CD1c-positive myeloid dendritic cell (primary cell): ENCODE measurements at regions not wholly inside any gene's neighbourhood (a gene's known extent, or its start where the extent isn't known, plus 50 kb on each side); places are given as distances from the start of the nearest gene placed in this dataset.

ENCODE experiments used
- DNase-seq: peaks from one replicate; pipeline ENCODE4 v3.0.0-alpha.2; 2016; ENCODE audit errors: extremely low spot score

DNA sequence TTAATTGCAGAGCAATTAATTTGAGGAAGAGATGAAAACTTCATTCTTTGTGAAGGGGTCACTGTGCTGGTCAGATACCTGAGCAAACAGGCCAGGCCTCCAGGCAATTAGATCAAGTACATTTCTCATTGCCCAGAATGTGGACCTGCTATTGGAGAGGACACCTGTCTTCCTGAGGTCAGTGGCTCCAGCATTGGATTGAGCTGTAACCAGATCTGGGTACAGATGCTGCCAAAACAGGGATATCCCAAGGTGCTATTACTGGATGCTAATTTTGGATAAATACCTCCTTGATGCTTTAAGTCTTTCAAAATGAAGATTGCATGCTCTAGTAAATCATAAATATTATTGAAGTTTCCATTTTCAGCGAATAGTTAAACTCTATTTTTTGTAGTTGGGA, 131.5 kb downstream of the FAM161A start:
- no peak for DNase-seq

DNA sequence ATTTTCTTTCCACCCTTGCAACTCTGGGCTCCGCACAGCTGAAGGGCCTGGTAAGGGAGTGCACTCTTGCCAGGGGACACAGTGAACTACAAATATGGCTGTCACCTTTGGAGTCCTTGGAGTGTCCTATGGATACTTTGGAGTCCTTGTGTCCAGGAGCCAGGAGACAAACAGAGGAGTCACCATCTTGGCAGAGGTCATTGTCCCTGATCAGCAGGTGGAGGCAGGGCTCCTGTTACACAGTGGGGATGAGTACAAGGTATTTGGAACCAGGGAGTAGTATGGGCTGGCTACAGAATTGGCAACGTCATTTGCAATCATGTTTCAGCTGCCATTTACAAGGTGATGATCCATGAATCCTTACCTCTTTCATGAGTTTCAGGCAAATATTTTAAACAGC, 132.5 kb downstream of the FAM161A start:
- DNase-seq, result no peak

DNA sequence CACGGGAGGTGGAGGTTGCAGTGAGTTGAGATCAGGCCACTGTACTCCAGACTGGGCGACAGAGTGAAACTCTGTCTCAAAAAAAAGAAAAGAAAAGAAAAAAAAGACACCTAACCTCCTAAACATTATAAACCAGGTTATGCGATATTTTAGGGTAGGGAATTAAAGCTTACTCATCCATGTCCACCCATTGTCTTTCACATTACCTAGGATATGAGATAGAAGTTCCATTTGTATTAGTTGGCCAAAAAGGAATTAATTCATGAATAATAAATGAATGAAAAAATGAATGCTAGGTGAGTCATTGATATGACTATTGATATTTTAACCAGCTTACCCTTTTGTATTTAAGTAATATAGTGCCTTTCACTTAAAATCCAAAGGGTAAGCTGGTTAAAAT, 132.9 kb downstream of the FAM161A start:
- no peak for DNase-seq

DNA sequence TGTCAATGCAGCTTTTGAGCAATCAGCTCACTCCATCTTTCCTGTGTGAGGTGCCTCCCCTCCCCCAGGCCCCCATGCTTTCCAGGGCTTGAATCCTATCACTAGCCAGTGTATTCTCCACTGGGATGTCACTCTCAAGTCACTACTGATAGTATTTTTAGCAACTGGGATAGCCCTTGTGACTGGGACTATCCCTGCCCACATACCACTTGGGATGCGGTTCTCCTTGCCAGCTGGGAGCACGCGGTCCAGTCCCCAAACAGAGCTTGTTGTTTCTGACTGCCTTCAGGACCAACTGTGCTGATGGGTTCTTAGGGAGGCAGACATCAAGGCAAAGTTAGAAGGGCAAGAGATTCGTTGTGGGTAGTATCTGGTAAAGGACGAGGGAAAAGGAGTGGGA, 134.9 kb downstream of the FAM161A start:
- no peak for DNase-seq

DNA sequence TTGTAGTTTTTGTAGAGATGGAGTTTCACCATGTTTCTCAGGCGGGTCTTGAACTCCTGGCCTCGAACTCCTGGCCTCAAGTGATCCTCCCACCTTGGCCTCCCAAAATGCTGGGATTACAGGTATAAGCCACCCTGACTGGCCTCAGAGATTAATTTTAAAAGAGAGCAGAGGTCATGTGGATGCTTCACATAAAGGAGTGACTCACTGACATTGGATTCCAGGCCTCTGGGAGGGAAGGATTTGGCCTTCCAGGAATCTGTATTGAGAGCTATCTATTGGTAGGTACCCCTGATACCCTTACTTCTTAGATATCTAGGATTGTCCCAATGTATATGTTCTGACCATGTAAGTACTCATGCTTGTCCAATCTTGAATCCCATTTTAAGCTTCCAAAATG, 138.4 kb downstream of the FAM161A start:
- no peak for DNase-seq

DNA sequence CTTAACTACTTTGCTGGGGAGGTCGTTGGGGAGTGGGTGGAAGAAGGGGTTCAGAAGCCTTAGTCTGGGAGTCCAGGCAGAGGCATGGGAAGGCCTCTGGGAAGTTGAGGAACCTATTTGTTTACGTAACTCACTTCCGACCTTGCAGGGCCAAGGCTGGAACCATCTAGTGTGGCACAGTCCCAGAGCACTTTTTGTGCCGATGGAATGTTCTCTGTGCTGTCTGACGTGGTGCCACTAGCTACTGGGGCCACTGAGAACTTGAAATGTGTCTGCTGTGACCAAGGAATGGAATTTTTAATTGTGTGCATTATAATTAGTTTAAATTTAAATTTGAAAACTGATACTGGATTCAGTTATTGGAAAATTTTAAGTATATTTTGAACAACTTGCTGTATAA, 139.7 kb downstream of the FAM161A start:
- no peak for DNase-seq

DNA sequence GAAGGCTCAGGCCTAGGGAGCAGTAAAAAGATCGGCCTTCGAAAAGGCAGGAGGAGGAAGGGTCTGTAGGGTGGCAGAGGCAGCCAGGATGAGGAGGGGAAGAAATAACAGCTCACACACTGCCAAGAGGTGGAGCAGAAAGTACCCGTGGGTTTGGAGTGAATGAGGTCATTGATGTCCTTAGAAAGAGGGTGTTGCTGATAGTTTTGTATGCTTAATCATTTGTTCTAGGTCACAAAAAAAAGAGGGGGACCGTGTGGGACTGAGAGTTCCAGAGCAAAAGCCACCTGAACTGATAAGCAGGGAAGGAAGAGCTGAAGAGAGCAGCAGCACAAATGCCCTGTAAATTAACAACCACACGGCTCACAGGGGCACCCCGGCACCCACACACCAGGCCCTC, 140.4 kb downstream of the FAM161A start:
- no peak for DNase-seq

DNA sequence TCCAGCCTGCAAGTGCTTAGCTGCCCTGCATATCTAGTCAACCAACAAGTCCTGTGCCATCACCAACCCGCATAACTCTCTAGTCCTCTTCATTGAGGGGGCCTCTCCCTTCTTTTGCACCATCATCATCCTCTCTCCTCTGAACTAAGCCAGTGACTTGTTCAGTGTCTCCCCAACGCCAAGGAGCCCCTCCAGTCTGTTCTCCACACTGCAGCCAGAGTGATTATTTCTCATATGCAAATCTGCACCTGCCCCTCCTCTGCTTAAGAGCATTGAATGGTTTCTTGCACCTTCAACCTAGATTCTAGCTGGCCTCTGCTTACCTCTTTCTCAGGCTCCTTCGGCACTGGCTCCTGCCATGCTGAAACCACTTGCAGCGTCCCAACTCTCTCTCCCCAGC, 141.8 kb downstream of the FAM161A start:
- DNase-seq, result no peak

DNA sequence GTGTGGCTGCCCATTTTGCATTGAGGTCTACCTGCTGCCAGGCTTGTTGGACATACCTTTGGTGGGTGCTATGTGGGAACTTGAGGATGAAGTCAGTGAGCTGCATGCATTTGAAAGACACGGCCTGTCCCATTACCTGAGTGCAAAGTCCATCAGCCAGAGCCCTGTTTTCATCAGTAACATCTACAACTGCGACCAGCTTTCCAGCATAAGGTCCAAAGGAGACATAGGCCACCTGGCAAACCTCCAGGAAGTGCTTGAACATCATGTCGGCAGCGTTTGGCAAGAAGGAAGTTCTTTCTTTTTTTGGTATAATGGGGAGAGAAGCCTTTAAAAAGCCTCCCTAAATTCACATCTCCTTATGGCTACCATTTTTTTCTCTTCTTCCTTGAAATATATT, 143.1 kb downstream of the FAM161A start:
- no peak for DNase-seq

DNA sequence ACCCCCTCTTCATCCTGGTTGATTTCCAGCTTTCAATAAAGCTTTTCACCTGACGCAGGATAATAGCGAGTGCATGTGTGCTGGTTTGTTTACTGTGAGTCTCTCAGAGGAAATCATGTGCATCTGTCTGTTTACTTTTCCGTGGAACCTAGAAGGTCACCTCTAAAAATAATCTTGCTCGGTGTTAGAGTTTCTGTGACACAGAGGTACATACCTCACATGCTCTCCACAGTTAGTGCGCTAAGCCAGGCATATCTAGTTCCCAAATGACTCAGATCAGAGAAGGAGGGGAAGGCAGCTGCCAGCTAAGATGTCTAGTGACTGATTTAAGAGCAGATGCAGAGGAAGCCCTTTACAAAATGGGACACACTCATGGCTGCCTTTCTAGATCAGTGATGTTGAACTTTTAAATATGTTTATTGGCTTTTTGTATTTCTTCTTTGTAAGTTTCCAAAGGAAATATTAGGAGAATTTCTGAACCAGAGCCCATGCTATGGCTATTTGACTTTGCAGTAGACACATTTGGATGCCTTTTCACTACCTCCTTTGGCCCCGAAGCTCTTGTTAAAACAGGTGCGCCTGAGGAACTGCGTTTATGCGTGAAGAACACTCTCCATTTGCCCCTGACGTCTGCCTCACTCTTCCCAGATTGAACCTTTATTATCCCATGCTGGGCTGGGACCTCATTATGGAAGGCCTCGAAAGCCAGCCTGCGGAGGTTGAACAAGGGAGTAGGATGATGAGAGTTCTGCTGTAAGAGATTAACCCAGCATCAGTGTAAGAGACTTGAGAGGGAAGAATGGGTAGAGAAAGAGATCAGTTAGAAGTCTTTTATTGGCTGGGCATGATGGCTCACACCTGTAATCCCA, 145.6 kb downstream of the FAM161A start:
- no peak for DNase-seq

DNA sequence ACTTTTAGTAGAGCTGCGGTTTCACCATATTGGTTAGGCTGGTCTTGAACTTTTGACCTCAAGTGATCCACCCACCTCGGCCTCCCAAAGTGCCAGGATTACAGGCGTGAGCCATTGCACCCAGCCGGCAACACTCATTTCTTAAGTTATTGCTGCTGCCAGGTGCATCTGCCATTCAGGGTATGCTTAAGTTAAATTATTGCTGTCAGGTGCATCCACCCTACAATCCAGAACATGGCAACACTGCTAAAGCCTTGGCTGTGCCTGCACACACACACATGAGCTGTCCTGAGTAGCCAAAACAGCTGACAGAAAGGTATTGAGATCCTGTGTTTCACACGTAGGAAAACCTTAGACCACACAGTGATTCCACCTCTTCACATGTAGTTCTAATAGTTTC, 148.2 kb downstream of the FAM161A start:
- no peak for DNase-seq

DNA sequence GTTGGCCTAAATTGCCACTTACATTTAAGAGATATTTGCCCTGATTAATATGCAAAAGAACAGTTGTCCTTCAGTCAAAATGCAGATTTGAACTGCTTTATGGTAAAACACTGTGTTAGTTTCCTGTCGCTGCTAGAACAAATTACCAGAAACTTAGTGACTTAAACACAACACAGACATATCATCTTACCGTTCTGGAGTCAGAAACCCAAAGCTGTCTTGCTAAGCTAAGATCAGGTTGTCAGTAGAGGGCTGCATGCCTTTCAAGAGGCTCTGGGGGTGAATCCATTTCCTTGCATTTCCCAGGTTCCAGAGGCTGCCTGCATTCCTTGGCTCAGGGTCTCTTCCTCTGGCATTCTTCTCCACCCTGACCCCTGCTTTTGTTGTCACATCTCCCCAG, 149.5 kb downstream of the FAM161A start:
- no peak for DNase-seq

DNA sequence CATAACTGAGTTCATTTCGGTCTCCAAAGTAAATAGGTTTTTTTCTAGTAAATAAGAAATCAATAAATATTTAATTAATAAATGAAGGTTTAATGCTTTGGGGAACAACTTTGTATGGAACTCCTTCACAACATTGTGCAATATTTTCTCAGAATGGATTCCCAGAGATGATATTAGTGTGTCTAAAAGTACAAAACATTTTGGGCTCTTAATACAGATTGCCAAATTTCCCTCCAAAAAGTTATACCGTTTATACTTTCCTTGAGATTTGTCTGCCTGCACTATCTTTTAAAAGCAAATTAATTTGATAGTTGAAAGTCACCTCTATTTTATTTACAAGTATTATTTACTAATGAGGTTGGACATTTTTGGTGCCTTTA, 151.8 kb downstream of the FAM161A start:
- no peak for DNase-seq

DNA sequence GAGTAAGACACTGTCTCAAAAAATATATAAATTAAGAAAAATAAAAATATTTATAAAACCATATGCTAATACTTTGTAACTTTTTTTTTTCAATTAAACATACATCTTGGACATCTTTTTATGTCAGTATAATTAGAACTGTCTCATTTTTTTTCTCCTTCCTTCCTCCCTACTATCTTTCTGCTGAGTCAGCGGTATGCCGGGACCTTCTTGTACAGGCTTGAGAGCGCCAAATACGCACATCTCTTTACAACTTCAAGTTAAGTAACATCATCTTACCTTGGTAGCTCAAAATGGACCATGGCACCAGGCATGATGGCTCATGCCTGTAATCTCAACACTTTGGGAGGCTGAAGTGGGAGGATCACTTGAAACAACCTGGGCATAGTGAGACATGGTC, 153.4 kb downstream of the FAM161A start:
- no peak for DNase-seq

DNA sequence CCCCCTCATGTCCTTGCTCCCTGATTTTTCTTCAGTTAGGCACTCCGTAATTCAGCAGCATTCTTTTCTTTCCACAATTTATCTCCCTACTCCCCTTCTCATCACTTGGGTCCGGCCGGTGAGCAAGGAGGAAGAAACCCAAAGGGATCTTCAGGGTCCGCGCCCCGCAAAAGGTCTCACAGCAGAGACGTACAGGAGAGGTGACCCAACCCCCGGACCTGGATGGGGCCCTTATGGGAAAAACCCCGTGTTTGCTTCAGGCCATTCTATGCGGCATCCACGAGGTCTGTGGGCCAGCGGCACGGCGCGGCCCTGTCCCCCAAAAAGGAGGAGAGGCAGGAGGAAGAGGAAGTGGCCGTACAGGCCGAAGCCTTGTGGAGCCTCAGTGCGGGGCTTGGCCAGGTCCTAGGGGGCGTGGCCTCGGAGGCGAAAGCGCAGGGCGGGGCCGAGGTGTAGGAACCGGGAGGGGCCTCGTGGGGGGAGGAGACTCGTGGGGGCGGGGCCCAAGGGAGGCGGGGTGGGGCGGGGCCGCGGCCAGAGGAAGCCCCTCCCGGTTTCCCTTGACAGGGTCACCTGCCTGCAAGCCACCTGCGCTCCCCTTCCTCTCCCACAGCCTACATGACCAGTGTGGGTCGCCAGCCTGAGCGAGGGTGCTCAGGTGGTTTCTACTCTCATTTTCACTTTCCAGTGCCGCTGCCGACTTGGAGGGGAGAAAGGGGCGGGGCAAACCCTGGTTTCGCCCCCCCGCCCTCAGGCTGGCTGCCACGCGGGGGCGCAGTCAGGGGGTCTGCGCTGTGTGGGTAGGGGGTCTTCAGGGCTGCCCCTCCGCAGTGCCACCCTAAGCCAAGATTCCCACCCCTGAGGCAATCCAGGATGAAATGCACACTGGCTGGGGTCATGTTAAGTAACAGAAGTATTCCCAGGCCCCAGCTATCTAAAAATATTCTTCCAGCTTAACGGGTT, 156.4 kb upstream of the XPO1 start:
- peak; percentile 95 for DNase-seq

DNA sequence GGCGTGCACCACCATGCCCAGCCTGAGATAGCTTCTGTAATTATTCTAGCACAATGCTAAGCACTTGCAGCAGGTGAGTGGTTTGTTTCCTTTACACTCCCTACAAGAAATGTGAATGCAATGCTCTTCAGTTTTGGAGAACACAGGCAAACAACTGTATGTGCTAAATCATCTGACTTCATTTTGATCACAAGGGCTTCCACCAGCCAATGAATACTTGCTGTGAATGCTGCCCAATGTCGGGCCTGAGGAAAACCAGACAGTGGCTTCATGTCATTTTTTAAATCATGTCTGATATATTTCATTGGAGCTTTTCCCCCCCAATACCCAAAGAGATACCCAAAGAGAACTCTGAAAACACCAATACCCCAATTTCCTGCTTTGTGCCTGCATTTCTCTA, 155.6 kb upstream of the XPO1 start:
- no peak for DNase-seq

DNA sequence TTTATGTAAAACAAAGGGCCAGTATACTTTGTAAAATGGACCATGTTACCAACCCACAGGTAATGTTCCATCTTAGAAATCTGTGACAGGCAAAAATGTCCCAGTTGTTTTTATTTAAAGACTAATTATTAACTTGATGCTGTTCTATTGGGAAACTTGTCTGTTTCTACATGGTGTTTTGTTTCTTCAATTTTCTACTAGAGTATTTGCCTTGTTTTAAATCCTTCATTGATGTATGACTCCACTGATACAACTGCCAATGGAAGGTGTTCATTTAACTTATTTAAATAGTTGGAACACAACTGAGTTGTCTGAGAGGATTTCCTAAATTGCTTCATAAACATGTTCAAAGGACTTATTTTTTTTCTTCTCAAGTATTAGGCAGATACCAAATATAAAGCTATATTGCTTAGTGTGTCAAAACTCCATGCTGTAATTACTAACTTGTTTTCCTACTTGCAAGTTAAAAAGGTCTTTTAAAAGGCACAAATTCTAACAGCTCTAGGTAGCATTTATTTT, 152.0 kb upstream of the XPO1 start:
- DNase-seq, result no peak

DNA sequence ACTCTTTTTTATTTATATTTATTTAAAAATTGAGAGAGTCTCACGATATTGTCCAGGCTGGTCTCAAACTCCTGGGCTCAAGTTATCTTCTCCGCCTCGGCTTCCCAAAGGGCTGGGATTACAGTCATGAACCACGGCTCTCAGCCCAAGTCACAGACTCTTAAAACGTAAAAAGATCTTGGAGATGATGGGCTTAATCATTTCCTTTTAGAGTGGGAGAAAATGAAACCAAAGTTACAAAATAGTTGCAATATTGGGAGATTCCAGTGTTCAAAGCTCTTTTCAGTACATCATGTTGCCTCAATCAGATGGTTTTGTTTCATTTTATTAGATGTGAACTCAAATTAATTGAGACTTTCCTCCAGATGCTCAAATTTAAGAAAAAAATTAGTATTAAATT, 151.4 kb upstream of the XPO1 start:
- DNase-seq, result peak; percentile 19

DNA sequence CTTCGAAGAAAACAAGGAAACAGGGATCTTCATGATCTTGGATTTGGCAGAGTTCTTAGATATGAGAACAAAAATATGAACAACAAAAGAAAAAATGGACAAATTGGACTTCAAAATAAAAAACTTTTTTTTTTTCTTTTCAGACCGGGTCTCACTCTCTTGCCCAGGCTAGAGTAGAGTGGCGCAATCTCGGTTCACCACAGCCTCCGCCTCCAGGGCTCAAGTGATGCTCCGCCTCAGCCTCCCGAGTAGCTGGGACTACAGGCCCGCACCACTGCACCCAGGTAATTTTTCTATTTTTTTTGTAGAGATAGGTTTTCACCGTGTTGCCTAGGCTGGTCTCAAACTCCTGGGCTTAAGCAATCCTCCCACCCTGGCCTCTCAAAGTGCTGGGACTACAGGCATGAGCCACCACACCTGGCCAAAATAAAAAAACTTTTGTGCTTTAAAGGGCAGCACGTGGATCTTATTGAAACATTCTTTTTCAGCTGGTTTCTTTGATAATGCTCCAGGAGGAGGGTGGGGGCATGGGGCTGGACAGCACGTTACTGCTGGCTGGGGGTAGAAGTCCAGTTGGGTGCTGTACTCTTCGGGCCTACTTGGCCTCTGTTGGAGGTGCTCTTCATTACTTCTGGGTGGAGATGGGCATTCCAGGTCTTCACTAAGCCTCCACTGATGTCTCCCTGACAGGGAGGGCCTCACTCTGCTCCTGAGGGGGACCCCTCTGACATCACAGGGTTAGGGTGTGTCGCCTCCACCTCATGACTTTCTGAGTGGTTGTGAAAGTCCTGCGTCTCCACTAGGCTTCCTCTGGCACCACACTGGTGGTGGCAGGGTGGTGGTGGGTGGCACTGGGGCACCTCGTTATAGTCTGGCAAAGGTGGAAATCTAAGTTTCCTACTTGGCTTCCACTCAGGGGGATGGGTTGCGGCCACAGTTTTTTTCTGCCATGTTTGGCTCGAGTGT, 150.5 kb upstream of the XPO1 start:
- DNase-seq, result no peak

DNA sequence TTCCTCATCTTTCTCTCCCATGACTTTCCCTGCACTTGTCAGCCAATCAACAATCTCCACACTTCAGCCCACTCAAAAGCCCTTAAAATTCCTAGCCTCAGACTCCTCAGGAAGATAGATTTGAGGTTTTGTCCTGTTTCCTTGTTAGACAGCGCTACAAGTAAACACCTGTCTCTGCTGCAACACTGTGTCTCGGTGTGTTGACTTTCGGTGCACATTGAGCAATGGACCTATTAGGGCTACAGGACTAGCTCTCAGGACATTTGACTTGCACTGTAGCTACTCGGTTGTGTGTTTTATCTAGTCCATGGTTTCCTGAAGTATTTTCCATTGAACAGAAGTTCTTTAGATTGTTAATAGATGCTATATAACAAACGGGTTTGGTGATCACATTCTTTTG, 140.9 kb upstream of the XPO1 start:
- DNase-seq, result no peak

DNA sequence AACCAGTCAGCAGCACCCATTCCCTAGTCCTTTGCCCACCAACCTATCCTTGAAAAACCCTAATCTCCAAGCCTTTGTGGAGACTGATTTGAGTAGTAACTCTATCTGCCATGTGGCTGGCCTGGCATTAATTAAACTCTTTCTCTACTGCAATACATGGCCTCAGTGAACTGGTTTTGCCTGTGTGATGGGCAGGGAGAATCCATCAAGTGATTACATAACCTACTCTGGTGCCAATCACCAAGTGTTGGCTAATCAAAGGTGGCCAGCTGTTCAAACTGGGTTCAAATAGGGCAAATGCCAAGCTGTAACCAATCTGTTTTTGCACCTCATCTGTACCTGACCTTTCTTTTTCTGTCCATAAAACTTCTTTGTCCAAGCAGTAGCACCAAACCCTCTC, 139.8 kb upstream of the XPO1 start:
- no peak for DNase-seq

DNA sequence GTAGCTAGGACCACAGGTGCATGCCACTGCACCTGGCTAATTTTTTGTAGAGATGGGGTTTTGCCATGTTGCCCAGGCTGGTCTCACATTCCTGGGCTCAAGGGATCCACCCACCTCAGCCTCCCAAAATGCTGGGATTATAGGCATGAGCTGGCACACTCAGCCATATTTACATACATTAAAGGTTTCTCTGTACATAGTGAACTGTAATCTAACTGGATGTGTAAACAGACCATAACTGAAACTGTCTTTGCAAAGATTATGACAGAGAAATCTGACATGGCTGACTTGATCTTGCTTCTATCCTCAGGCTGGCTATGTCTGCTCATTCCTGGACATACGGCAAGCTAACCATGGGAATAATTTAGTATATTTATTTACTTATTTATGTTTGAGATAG, 139.2 kb upstream of the XPO1 start:
- no peak for DNase-seq
